Sigmoid colon (tissue), 6 donors: ENCODE measurements at regions not wholly inside any gene's neighbourhood (a gene's known extent, or its start where the extent isn't known, plus 50 kb on each side); places are given as distances from the start of the nearest gene placed in this dataset.
"Not testable (repeated sequence)": the region's sequence is repeated elsewhere in the genome, so short reads cannot be mapped to it uniquely, and the experiment has no call there.

Source experiments
- DNase-seq: peaks from one replicate; pipeline ENCODE4 v3.0.0-alpha.2; 2019
- H3K27ac ChIP-seq, 4 donors: fragments of 200-600 bp; sonication (generic); one replicate each; pipeline ENCODE4 v1.5.1; 2016 to 2019; ENCODE audit warnings: mild to moderate bottlenecking in 1 of 4
- H3K27me3 ChIP-seq, 3 donors: fragments of 200-600 bp; sonication (generic); one replicate each; pipeline ENCODE4 v1.5.1; 2019; ENCODE audit warnings: mild to moderate bottlenecking in 1 of 3
- H3K36me3 ChIP-seq, 4 donors: fragments of 200-600 bp; sonication (generic); one replicate each; pipeline ENCODE4 v1.5.1; 2016 to 2019
- H3K4me1 ChIP-seq, 4 donors: fragments of 200-600 bp; sonication (generic); one replicate each; pipeline ENCODE4 v1.5.1; 2017 to 2019
- H3K4me3 ChIP-seq, 4 donors: fragments of 200-600 bp; sonication (generic); one replicate each; pipeline ENCODE4 v1.5.1; 2017 to 2019; ENCODE audit warnings: mild to moderate bottlenecking in 2 of 4, moderate library complexity in 1 of 4
- H3K9me3 ChIP-seq, 4 donors: fragments of 200-600 bp in 3 of 4; sonication (generic) in 3 of 4; one replicate each; pipeline versions ENCODE4 v1.5.1 to v1.6.1; 2013 to 2019
- CTCF ChIP-seq, 4 experiments: fragments of 450-650 bp in 3 of 4; fragments of 200-600 bp in 1 of 4; IDR thresholded peaks; one replicate each; pipeline ENCODE4 v1.5.1; 2016 to 2019; ENCODE audit warnings: antibody characterized with exemption in 4 of 4, mild to moderate bottlenecking in 3 of 4, moderate library complexity in 2 of 4
- EP300 ChIP-seq, 4 donors: sonication (generic); formaldehyde crosslinking; IDR thresholded peaks; one replicate each; pipeline ENCODE4 v1.6.1; 2017; ENCODE audit warnings: antibody characterized with exemption in 4 of 4
- POLR2A ChIP-seq, 2 donors: fragments of 450-650 bp; IDR thresholded peaks; one replicate each; pipeline ENCODE4 v1.6.1; 2016; ENCODE audit warnings: antibody characterized with exemption in 2 of 2, mild to moderate bottlenecking in 2 of 2, moderate library complexity in 2 of 2
- POLR2AphosphoS5 ChIP-seq, 4 donors: sonication (generic); formaldehyde crosslinking; IDR thresholded peaks; one replicate each; pipeline ENCODE4 v1.6.1; 2017; ENCODE audit warnings: antibody characterized with exemption in 4 of 4
- WGBS, 2 donors: extraction: QIAGEN DNeasy Blood & Tissue Kit; methylation state at CpG; one replicate each; pipeline ENCODE4 v1.1.7; 2013; 5-methylcytosine and 5-hydroxymethylcytosine counted together
- intact Hi-C: fragments of 100-400 bp; cut with DNase I; formaldehyde crosslinking; loops from one replicate; pipeline ENCODE4 v1.15.1; 2023
- donor health status: healthy with polysubstance abuse.
- donor health status: healthy.

DNA sequence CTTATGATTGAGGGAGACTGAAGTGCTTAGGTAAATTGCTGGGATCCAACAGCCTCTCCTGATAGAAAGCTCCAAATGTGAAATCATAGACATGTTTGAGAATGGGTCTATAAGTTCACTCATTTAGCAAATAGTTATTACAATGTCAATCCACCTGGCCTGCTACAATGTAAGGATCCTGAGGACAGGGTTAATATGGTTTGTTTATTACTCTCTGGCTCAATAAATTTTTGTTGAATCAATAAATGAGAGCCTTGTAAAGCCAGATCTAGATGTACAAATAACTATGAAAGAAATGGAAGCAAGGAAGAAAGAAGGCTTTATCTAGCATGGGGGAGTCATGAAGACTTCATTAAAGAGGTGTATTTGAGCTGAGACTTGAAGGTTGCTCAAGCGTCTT lies 165.6 kb upstream of the IGF1 start:
- H3K4me1 ChIP-seq: no peaks in the 10 kb centered on the region
- H3K27me3 ChIP-seq: no peaks in the 10 kb centered on the region
- TF ChIP-seq POLR2A (IDR thresholded peaks at IDR 0.05) (no peak), CTCF (IDR thresholded peaks at IDR 0.05) (no peak), EP300 (IDR thresholded peaks at IDR 0.05) (no peak), POLR2AphosphoS5 (IDR thresholded peaks at IDR 0.05) (no peak)
- H3K4me3 ChIP-seq: no peak overlapping the region
- no peaks in the 10 kb centered on the region for H3K9me3 ChIP-seq
- no peaks in the 10 kb centered on the region for H3K36me3 ChIP-seq
- DNase-seq: no peak
- intact Hi-C loops: no loop called here
- WGBS, 2 donors: 78 to 92% methylated on average over 1 of the region's 1 CpG
- H3K27ac ChIP-seq: no peak overlapping the region

DNA sequence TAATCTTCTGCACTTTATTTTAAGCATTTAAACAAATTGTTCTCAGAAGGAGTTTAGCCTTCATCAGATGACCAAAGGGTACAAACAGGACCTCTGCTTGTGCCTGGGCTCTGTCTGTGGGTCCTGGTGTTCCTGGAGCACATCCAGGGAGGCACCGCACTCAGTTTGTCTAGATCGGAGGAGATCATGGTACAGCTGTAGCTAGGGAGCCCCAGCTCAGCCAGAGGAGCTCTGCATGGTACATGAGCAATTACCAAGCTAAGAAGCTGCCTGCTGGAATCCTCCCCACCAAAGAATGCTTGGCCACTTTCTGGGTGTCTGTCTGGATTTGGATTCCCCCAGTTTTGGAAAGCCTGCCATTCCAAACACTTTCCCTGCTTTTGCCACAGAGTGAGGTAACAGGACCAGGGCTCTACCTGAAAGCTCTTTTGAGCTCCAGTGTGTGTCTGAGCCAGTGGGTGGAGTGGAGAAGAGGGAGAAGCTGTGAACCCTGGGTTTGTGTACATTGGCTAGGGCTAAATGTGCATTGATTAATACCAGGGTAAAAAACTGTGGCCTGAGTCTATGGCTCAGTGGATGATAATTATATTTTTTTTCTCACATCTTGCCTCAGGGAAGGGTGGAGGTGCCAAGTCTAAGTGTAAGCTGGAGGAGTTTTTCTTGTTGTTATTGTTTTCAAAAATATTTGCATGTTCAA lies 163.7 kb upstream of the IGF1 start:
- no peak overlapping the region for H3K27ac ChIP-seq
- TF ChIP-seq POLR2AphosphoS5 (IDR thresholded peaks at IDR 0.05): no peak
- TF ChIP-seq EP300 (IDR thresholded peaks at IDR 0.05): no peak
- TF ChIP-seq CTCF (IDR thresholded peaks at IDR 0.05): no peak
- TF ChIP-seq POLR2A (IDR thresholded peaks at IDR 0.05): no peak
- 94 to 95% methylated on average over 2 of the region's 2 CpGs for WGBS, 2 donors
- H3K9me3 ChIP-seq: no peaks in the 10 kb centered on the region
- no peak for DNase-seq
- intact Hi-C loops: no loop called here
- no peaks in the 10 kb centered on the region for H3K4me1 ChIP-seq
- H3K4me3 ChIP-seq: no peak overlapping the region
- no peaks in the 10 kb centered on the region for H3K36me3 ChIP-seq
- no peaks in the 10 kb centered on the region for H3K27me3 ChIP-seq

- DNase-seq: no peak
- no peak for TF ChIP-seq POLR2A (IDR thresholded peaks at IDR 0.05)
- no peak for TF ChIP-seq POLR2AphosphoS5 (IDR thresholded peaks at IDR 0.05)
- no peak for TF ChIP-seq CTCF (IDR thresholded peaks at IDR 0.05)
- TF ChIP-seq EP300 (IDR thresholded peaks at IDR 0.05): no peak
- H3K27me3 ChIP-seq: no peaks in the 10 kb centered on the region
- H3K4me1 ChIP-seq: no peaks in the 10 kb centered on the region
- H3K9me3 ChIP-seq: no peaks in the 10 kb centered on the region
- H3K4me3 ChIP-seq: no peak overlapping the region
- intact Hi-C loops: no loop called here
- no peak overlapping the region for H3K27ac ChIP-seq
- H3K36me3 ChIP-seq: no peaks in the 10 kb centered on the region
- WGBS, 2 donors: 74% methylated on average over 2 of the region's 2 CpGs
Observed at GRCh38 chr12:102642199-102642598, 161.8 kb upstream of the IGF1 start.

DNA sequence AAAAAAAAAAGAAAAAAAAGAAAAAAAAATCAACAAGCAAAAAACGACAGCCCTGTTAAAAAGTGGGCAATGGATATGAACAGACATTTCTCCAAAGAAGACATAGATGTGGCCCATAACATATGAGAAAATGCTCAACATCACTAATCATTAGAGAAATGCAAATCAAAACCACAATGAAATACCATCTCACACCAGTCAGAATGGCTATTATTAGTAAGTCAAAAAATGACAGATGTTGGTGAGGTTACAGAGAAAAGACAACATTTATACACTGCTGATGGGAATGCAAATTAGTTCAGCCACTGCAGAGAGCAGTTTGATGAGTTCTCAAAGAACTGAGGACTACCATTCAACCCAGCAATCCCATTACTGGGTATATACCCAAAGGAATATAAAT lies 160.3 kb upstream of the IGF1 start:
- intact Hi-C loops, H3K27me3 ChIP-seq, H3K27ac ChIP-seq, DNase-seq, H3K9me3 ChIP-seq, H3K36me3 ChIP-seq, H3K4me3 ChIP-seq, H3K4me1 ChIP-seq: not testable (repeated sequence)
- 66 to 82% methylated on average over 1 of the region's 1 CpG for WGBS, 2 donors

- 56 to 61% methylated on average over 1 of the region's 1 CpG for WGBS, 2 donors
- TF ChIP-seq CTCF (IDR thresholded peaks at IDR 0.05) (no peak), POLR2AphosphoS5 (IDR thresholded peaks at IDR 0.05) (no peak), EP300 (IDR thresholded peaks at IDR 0.05) (no peak), POLR2A (IDR thresholded peaks at IDR 0.05) (no peak)
Observed at GRCh38 chr12:102638777-102639176, 158.4 kb upstream of the IGF1 start.

More at GRCh38 chr12:102638777-102639176, 158.4 kb upstream of the IGF1 start:
- DNase-seq: no peak
- H3K9me3 ChIP-seq: no peaks in the 10 kb centered on the region
- H3K27me3 ChIP-seq: no peaks in the 10 kb centered on the region
- intact Hi-C loops: no loop called here
- no peak overlapping the region for H3K4me3 ChIP-seq
- no peaks in the 10 kb centered on the region for H3K36me3 ChIP-seq
- H3K4me1 ChIP-seq: no peaks in the 10 kb centered on the region
- H3K27ac ChIP-seq: no peak overlapping the region
